Transverse colon (tissue), 3 donors: ENCODE measurements at regions not wholly inside any gene's neighbourhood (a gene's known extent, or its start where the extent isn't known, plus 50 kb on each side); places are given as distances from the start of the nearest gene placed in this dataset.

ENCODE experiments used
- POLR2A ChIP-seq: fragments of 450-650 bp; IDR thresholded peaks from one replicate; pipeline ENCODE4 v1.6.1; 2016; ENCODE audit warnings: antibody characterized with exemption, mild to moderate bottlenecking, moderate library complexity
- TF ChIP-seq, protein P1 (sequence below), 5 experiments: fragments of 200-600 bp in 3 of 5; fragments of 450-650 bp in 2 of 5; sonication (generic) in 3 of 5; IDR thresholded peaks; 1 replicate in 2 of 5; 2 replicates in 3 of 5; pipeline ENCODE4 v1.5.1; 2016 to 2017; ENCODE audit warnings: antibody characterized with exemption in 5 of 5, inconsistent platforms in 3 of 5, mild to moderate bottlenecking in 2 of 5, moderate library complexity in 1 of 5

DNA sequence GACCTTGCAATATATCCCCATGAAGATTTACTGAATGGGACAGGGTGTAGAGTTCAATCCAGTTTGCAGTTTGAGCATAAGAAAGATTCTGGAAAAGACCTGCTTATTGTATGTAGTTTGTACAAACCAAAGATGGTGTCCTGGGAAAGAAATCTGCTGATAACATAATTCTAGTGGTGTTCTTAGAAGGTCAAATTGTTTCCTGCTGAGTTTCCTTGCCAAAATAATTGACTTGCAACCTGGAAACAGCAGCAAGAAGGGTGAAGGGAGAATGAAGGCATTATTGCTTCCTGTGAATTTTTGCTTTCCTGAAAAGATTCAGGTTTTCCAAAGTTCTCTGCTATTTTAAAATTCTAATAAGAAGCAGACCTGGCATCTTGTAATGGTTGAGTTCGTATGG, 222.9 kb downstream of the KIF20B start:
- no peak for TF ChIP-seq POLR2A
- TF ChIP-seq, protein P1, sequence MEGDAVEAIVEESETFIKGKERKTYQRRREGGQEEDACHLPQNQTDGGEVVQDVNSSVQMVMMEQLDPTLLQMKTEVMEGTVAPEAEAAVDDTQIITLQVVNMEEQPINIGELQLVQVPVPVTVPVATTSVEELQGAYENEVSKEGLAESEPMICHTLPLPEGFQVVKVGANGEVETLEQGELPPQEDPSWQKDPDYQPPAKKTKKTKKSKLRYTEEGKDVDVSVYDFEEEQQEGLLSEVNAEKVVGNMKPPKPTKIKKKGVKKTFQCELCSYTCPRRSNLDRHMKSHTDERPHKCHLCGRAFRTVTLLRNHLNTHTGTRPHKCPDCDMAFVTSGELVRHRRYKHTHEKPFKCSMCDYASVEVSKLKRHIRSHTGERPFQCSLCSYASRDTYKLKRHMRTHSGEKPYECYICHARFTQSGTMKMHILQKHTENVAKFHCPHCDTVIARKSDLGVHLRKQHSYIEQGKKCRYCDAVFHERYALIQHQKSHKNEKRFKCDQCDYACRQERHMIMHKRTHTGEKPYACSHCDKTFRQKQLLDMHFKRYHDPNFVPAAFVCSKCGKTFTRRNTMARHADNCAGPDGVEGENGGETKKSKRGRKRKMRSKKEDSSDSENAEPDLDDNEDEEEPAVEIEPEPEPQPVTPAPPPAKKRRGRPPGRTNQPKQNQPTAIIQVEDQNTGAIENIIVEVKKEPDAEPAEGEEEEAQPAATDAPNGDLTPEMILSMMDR (IDR thresholded peaks at IDR 0.05), result no peak
